BLaER1 treated with 17β-estradiol and CSF1 and Interleukin-3, amounts not matched to agents 10 nM and 100 nM (cell line): ENCODE measurements at regions not wholly inside any gene's neighbourhood (a gene's known extent, or its start where the extent isn't known, plus 50 kb on each side); places are given as distances from the start of the nearest gene placed in this dataset.

ENCODE experiments used
- H3K27ac ChIP-seq, 11 experiments: shearing (Covaris generic); formaldehyde crosslinking; 2 replicates each; pipeline ENCODE4 v1.8.1; 2022
- H3K27me3 ChIP-seq, 11 experiments: shearing (Covaris generic); formaldehyde crosslinking; 2 replicates each; pipeline ENCODE4 v1.8.1; 2022
- H3K36me3 ChIP-seq, 11 experiments: shearing (Covaris generic); formaldehyde crosslinking; 2 replicates each; pipeline ENCODE4 v1.8.1; 2022
- H3K4me1 ChIP-seq, 10 experiments: shearing (Covaris generic); formaldehyde crosslinking; 2 replicates each; pipeline ENCODE4 v1.8.1; 2022
- H3K4me2 ChIP-seq, 11 experiments: shearing (Covaris generic); formaldehyde crosslinking; 2 replicates each; pipeline ENCODE4 v1.8.1; 2022
- H3K4me3 ChIP-seq, 10 experiments: shearing (Covaris generic); formaldehyde crosslinking; 2 replicates each; pipeline ENCODE4 v1.8.1; 2022
- H3K9ac ChIP-seq, 11 experiments: shearing (Covaris generic); formaldehyde crosslinking; 2 replicates each; pipeline ENCODE4 v1.8.1; 2022
- H3K9me3 ChIP-seq, 11 experiments: shearing (Covaris generic); formaldehyde crosslinking; replicated peaks in 1 of 11; 2 replicates each; pipeline ENCODE4 v1.8.1; 2022
- H4K20me1 ChIP-seq, 11 experiments: shearing (Covaris generic); formaldehyde crosslinking; 2 replicates each; pipeline ENCODE4 v1.8.1; 2022
- Cebpa-rat ChIP-seq, 11 experiments: shearing (Covaris generic); IDR thresholded peaks; 2 replicates each; pipeline ENCODE4 v1.8.1; 2022

DNA sequence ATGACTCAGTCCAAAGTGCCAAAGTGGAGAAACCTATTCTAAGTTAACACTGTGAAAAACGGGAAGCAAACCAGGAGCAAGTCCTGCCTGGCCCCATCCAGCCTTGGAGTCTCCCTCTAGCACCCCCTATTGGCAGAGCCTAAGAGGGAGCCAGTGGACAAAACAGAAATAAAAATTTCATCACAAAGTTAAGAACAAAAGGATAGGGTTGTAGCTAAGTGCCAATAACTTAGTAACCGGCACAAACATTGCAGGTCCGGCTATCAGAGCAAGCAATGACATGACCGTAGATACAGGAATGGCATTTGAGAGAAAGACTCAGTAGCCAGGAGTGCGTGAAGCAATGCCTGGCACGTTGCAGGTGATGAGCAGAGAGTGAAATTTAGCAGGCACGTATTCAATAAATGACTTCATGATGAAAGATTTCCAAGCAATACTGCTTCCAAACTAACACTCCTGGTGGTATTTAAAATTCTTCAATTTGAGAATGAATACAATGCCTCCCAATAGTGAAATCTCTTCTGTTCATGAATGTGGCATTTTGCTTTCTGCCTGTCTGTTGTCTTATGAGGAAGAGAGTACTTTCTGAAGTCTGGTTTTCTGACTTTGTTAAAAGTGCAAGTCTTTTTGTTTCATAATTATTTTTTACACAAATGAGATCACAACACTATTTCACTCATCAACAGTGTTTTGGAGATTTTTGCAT is 391.0 kb downstream of the OMA1 start:
- Histone ChIP-seq H3K4me3 (no peak overlapping the region), H3K9ac (no peak overlapping the region), H3K9me3 (peaks cover 0 to 4% (median 0%) of the 10 kb centered on the region in 11 experiments; a peak in 1 of 22 replicates), H3K4me1 (peaks cover 0 to 25% (median 12%) of the 10 kb centered on the region in 10 experiments; a peak in 12 of 20 replicates), H3K27ac (no peak overlapping the region), H3K27me3 (no peaks in the 10 kb centered on the region), H4K20me1 (no peaks in the 10 kb centered on the region), H3K4me2 (no peak overlapping the region), H3K36me3 (no peaks in the 10 kb centered on the region)
- no peak for TF ChIP-seq Cebpa-rat (IDR thresholded peaks at IDR 0.05)

DNA sequence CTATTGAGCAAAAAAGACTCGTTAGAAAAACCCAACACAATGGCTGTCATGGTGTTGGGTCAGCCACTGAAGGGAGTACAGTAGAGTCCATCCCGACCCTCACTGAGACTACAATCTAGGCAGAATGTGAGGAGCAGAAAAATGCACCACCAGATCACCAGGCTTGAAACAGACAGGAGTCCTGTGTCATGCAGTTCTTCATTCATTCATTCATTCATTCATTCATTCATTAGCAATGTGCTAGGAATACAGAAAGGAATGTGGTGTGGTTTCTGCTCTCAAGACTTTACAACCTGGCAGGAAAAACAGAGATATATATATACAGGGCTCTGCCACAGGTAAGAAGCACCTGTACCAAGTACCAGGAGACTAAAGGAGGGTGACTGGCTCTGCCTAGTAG is 392.3 kb downstream of the OMA1 start:
- no peak overlapping the region for H3K27ac ChIP-seq
- no peak for TF ChIP-seq Cebpa-rat (IDR thresholded peaks at IDR 0.05)
- no peaks in the 10 kb centered on the region for H4K20me1 ChIP-seq
- no peak overlapping the region for H3K4me3 ChIP-seq
- H3K27me3 ChIP-seq = no peaks in the 10 kb centered on the region
- H3K36me3 ChIP-seq = no peaks in the 10 kb centered on the region
- H3K9me3 ChIP-seq = peaks cover 0 to 4% (median 0%) of the 10 kb centered on the region in 11 experiments; a peak in 1 of 22 replicates
- H3K4me1 ChIP-seq = peaks cover 0 to 36% (median 18%) of the 10 kb centered on the region in 10 experiments; a peak in 15 of 20 replicates
- no peak overlapping the region for H3K4me2 ChIP-seq
- no peak overlapping the region for H3K9ac ChIP-seq

DNA sequence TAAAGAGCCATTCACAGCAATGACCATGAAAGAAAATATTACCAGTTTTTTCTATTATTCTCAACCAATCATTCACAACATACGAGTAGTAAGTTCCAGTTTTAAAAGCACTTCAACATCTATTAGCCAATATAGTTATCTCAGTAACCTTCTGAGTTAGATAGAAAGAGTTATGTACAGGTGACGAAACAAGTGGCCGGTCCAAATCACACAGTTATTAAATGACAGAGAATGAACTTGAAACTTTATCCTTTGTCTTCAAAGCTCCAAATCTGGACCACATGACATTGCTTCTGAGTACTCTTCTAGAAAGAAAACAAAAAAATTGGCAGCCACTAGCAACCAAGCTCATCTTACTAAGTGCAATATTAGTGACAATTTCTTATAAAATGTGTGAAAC is 393.8 kb downstream of the OMA1 start:
- Histone ChIP-seq H3K36me3 (no peaks in the 10 kb centered on the region; a peak in 1 of 22 replicates), H3K27ac (no peak overlapping the region), H3K4me3 (no peak overlapping the region), H3K4me1 (peaks cover 0 to 41% (median 26%) of the 10 kb centered on the region in 10 experiments; a peak in 15 of 20 replicates), H4K20me1 (no peaks in the 10 kb centered on the region), H3K4me2 (no peak overlapping the region), H3K9me3 (peaks cover 0 to 15% (median 8%) of the 10 kb centered on the region in 11 experiments; a peak in 12 of 22 replicates), H3K27me3 (no peaks in the 10 kb centered on the region), H3K9ac (no peak overlapping the region)
- no peak for TF ChIP-seq Cebpa-rat (IDR thresholded peaks at IDR 0.05)

DNA sequence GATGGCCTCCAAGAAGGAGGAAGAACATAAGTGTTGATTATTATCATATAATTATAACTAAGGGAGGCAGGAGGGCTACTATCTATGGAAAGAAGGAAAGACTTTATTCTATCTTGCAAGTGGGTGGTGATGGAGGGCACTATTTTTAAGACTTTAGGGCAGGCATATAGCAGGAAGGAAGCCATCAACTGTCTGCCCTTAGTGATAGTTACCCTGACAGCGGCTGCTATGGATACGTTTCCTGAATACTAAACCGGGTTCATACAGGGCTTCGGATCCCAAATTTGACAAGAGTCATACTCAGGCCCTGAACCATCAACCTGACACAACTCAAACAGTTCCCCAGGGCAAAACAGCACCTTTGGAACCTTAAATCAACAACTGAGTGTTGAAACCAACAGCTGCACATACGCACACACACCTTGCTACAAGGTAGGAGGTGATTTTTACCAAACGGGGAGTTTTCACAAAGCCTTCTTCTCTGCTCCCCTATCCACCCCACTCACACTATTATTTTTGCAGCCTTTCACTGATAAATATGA is 397.2 kb downstream of the OMA1 start:
- H3K9me3 ChIP-seq = peaks cover 0 to 20% (median 10%) of the 10 kb centered on the region in 11 experiments; a peak in 13 of 22 replicates
- no peaks in the 10 kb centered on the region for H3K27me3 ChIP-seq
- no peak overlapping the region for H3K4me3 ChIP-seq
- H3K36me3 ChIP-seq = no peaks in the 10 kb centered on the region; a peak in 1 of 22 replicates
- H3K4me1 ChIP-seq = peaks cover 0 to 24% (median 15%) of the 10 kb centered on the region in 10 experiments; a peak in 15 of 20 replicates
- H4K20me1 ChIP-seq = no peaks in the 10 kb centered on the region
- H3K9ac ChIP-seq = peak overlapping the region in 1 of 11 experiments; percentile 12; a peak in 1 of 22 replicates
- H3K27ac ChIP-seq = peak overlapping the region in 1 of 11 experiments; percentile 33; a peak in 2 of 22 replicates
- TF ChIP-seq Cebpa-rat (IDR thresholded peaks at IDR 0.05) = no peak
- peak overlapping the region in 7 of 11 experiments; percentile 17 to 60 (median 43); a peak in 13 of 22 replicates for H3K4me2 ChIP-seq

DNA sequence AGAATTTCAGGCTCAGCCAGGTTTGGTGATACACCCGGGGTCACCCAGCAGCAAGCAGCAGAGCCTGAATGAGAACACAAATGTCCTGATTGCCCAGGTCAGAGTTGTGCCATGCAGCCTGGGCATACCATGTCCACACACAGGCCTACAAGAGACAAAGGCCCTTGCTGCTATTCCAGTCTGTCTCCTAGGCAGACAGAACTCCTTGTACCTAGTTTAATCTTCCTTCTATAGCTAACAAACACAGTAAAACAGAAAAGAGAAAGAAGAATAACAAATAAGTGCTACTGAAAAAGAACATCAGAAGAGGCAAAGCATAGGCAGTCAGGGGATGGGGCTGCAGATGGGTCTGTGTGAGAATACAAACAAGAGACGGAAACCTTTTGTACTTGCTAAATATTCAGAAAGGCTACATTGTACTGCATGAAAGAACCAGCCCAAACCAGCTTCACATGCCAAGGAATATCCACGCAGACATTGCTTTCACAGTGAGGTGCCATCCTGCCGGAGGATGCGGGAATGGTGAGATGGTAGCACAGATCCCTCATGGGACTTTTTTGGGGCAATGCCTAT is 401.7 kb downstream of the OMA1 start:
- no peaks in the 10 kb centered on the region; a peak in 1 of 22 replicates for H3K36me3 ChIP-seq
- H3K27me3 ChIP-seq = no peaks in the 10 kb centered on the region
- H3K9me3 ChIP-seq = peaks cover under 1 to 40% (median 16%) of the 10 kb centered on the region in 11 experiments; a peak in 16 of 22 replicates
- no peak for TF ChIP-seq Cebpa-rat (IDR thresholded peaks at IDR 0.05)
- no peak overlapping the region for H3K4me2 ChIP-seq
- no peaks in the 10 kb centered on the region for H4K20me1 ChIP-seq
- no peak overlapping the region for H3K9ac ChIP-seq
- H3K27ac ChIP-seq = no peak overlapping the region
- H3K4me3 ChIP-seq = no peak overlapping the region
- peaks cover 0 to 18% (median 13%) of the 10 kb centered on the region in 10 experiments; a peak in 14 of 20 replicates for H3K4me1 ChIP-seq

DNA sequence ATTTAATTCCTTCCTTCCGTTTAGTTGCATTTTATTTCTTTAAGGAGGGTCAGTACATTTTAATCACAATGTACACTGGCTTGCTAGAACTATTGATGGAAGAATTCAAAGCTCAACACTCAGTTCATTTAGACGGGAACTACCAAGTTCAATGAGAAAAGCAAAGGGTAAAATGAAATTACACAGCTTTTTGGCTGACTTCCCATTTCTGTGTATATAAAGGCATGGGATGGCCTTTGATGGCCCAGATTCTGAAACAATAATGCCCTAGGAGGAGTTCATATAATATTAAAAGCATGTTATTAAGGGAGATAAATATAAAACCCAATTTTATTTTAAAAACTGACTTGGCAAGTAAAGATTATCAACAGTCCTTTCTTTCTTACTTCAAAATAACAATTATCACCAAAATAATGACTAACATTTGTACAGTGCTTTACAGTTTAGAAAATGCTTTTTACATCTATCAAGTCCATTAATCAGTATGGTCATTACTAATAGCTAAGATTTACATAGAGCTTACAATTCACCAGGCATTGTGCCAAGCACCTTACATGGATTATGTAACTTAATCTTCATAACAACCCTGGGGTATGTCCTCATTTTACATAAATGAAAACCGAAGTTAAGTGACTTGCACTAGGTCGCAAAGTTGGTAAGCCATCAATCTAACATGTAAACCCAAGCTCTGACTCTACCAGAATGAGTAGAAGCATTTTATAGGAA is 402.4 kb downstream of the OMA1 start:
- Histone ChIP-seq H4K20me1 (no peaks in the 10 kb centered on the region), H3K36me3 (no peaks in the 10 kb centered on the region; a peak in 1 of 22 replicates), H3K9ac (no peak overlapping the region), H3K4me2 (no peak overlapping the region), H3K27ac (no peak overlapping the region), H3K4me3 (no peak overlapping the region), H3K4me1 (peaks cover 0 to 11% (median 7%) of the 10 kb centered on the region in 10 experiments; a peak in 12 of 20 replicates), H3K27me3 (no peaks in the 10 kb centered on the region), H3K9me3 (peaks cover 7 to 46% (median 21%) of the 10 kb centered on the region in 11 experiments; a peak in 19 of 22 replicates)
- no peak for TF ChIP-seq Cebpa-rat (IDR thresholded peaks at IDR 0.05)

DNA sequence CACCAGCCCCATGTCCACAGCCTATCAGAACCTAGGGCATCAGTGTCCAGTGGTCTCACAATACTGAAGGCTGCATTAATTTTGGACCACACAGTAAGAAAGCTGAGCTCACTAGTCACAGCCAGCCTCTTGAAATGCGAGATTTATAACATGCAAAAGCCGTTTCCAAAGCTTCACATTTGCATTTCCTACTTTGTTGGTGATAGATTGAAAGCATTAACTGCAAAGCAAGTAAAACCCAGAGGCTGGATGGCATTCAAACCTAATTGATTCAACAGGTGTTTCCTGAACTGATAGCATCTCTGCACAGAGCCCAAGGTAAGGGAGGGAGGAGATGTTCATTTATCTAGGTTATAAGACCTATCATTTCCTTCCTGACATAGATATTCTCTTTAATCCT is 410.1 kb downstream of the OMA1 start:
- Histone ChIP-seq H3K36me3 (no peaks in the 10 kb centered on the region), H4K20me1 (no peaks in the 10 kb centered on the region), H3K4me1 (peaks cover 0 to 10% (median 7%) of the 10 kb centered on the region in 10 experiments; a peak in 7 of 20 replicates), H3K9ac (no peak overlapping the region), H3K4me3 (no peak overlapping the region), H3K9me3 (peaks cover 28 to 62% (median 45%) of the 10 kb centered on the region in 11 experiments), H3K27ac (no peak overlapping the region), H3K27me3 (no peaks in the 10 kb centered on the region), H3K4me2 (peak overlapping the region in 4 of 11 experiments; percentile 6 to 30 (median 22); a peak in 6 of 22 replicates)
- no peak for TF ChIP-seq Cebpa-rat (IDR thresholded peaks at IDR 0.05)

DNA sequence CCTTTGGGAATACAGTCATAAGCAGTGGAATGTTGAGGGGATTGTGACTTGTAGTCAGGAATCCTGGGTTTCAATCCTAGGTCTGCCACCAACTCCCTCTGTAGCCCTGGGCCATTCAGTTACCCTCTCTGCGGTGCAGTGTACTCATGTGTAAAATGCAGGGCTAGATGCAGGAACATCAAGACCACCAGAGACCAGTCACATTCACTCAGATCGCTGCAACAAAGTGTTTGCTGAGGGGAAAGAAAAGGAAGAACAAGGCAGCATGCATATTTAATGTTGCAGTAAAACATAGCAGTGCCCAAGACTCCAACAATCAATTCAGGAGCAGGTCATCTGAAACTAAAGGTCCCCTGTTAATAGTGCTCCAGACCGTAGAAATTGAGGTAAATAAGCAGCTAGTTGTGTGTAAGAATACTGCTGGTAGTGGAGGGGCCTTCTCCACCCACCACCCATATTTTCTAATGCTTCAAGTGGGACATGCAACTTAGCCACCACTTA is 410.7 kb downstream of the OMA1 start:
- no peak overlapping the region for H3K4me3 ChIP-seq
- peaks cover 0 to 10% (median 7%) of the 10 kb centered on the region in 10 experiments; a peak in 7 of 20 replicates for H3K4me1 ChIP-seq
- H4K20me1 ChIP-seq = no peaks in the 10 kb centered on the region
- H3K4me2 ChIP-seq = peak overlapping the region in 4 of 11 experiments; percentile 6 to 30 (median 22); a peak in 5 of 22 replicates
- H3K36me3 ChIP-seq = no peaks in the 10 kb centered on the region
- no peak overlapping the region for H3K9ac ChIP-seq
- H3K9me3 ChIP-seq = peaks cover 28 to 57% (median 45%) of the 10 kb centered on the region in 11 experiments
- TF ChIP-seq Cebpa-rat (IDR thresholded peaks at IDR 0.05) = no peak
- H3K27me3 ChIP-seq = no peaks in the 10 kb centered on the region
- H3K27ac ChIP-seq = no peak overlapping the region
